GM18502 (cell line): ENCODE measurements at regions not wholly inside any gene's neighbourhood (a gene's known extent, or its start where the extent isn't known, plus 50 kb on each side); places are given as distances from the start of the nearest gene placed in this dataset.
A peak's percentile ranks its signal among the peaks of the same experiment; 100 is the strongest.

Source experiments
- ATAC-seq: cut with Tn5 transposase; IDR thresholded peaks from one replicate; pipeline ENCODE4 v1.9.1; 2021; ENCODE audit warnings: mild to moderate bottlenecking; ENCODE audit not compliant: unreplicated experiment, poor library complexity

- ATAC-seq = no peak
These were observed 68.0 kb upstream of the AKT3 start for GRCh38 chr1:243917863-243918565.

DNA sequence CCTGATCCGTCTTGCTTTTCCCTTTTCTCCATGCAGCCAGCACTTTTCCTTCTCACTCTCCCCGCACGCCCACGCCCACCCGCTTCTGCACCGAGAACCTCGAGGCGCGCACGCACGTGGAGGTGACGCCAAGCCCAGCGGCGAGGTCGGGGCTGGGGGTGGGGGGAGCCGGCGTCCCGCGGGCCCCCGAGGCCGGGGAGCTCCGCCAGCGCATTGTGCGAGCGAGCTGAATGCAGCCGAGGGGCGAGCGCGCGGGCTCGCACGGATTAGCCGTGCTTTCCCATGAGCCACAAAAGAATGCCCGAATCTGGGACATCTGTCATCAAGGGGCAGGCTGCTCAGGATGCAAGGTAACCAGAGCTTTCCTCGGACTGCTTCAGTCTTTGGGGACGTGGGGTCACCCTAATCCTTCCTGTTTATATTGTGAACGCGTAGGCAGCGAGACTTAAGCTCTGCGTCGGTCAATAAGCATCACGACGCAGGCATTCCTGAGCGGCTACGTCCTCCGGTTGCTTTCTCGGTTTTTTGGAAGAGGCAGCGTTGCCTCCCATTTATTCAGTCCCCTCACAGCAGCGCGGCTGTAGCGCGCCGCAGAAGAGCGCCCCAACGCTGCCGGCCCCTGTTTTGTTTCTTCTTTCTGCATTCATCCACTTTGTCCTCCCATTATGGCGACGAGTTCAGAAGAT is 67.3 kb upstream of the AKT3 start:
- peak; percentile 53 for ATAC-seq

DNA sequence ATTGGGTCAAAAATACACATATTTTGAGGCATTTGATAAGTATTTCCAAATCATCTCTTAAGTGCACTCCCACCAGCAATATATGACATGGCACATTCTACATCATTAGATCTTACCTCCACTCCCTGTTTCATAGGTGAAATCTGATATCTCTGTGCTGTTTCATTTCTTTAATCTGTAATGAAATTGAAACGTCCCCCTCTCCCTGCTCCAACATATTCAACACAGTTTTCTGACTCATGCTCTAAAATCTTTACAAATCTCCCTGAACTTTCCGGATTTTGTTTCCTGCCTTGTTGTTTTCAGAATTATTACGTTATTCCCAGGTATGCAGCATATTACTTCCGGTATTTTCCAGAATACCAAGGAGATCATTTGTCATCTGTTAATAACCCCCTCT is 66.1 kb upstream of the AKT3 start:
- no peak for ATAC-seq

DNA sequence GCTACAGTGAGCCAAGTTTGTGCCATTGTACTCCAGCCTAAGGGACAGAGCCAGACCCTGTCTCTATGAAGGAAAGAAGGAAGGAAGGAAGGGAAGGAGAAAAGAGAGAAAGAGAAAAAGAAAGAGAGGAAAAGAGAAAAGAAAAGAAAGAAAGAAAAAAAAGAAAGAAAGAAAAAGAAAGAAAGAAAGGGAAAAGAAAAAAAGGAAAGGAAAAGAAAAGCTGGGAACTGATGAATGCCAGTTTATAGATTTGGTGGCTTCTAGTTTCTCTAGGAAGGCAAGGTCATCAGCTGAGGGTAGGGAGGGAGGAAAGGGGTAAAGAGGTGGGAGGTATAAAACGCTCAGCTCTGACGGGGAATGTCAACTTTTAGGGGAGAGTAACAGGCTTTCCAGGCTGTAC is 62.3 kb upstream of the AKT3 start:
- no peak for ATAC-seq

DNA sequence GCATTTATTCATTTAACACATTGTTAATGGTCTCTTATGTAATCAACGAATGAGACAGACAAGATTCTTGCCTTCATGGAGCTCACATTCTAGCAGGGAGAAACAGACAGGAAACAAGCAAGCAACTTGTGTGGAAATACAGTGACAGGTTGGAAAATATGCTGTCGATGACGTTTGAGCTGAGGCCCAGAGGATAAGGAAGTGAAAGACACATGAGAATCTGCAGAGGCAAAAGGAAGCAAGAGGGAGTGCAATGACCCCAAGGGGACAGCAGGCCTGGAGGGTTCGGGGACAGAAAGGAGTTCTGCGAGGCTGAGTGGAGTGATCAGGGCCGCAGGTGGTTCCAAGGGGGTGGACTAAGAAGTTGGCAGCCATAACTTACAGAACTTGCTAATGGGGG is 60.6 kb upstream of the AKT3 start:
- no peak for ATAC-seq

DNA sequence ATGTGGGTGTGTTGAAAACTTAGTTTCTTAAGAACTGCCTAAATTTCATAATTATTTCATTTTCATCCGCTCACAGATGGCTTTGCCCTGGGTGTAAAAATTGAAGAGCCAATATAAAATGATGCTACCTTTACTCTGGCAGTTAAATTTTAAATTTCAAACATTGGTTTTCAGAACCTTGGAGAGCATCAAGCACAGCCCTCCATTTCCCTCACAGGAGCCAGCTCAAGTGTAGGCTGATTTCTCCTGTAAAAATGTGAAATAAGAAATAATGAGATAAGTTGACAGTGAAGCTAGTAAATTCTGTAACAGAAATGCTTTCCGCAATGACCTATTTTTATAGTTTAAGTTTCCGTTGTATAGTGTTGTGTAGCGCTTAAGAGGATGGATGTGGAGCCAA is 53.9 kb upstream of the AKT3 start:
- ATAC-seq = no peak

GRCh38 chr1:243903041-243903440 is 53.0 kb upstream of the AKT3 start:
- ATAC-seq = no peak

DNA sequence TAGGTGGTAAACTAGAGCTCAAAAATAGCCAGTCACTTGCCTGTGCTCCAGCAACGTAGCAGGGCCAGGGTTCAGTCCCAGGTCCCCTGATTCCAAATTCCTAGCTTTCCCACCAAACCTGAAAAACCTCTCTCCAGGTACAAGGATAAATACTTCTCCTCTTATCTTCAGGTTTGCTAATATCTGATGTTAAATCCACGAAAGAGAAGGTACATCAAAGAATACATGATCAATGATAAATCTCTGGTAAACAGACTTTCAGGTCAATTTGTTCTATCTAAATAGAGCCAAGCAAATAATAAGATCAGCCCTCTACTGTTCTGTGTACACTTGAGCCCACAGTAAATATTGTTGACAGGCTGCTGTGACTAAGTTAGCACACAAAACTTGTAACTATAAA is 52.1 kb upstream of the AKT3 start:
- no peak for ATAC-seq
